ENCODE measurements at regions not wholly inside any gene's neighbourhood (a gene's known extent, or its start where the extent isn't known, plus 50 kb on each side); places are given as distances from the start of the nearest gene placed in this dataset.
"Not testable (repeated sequence)": the region's sequence is repeated elsewhere in the genome, so short reads cannot be mapped to it uniquely, and the experiment has no call there.

DNA sequence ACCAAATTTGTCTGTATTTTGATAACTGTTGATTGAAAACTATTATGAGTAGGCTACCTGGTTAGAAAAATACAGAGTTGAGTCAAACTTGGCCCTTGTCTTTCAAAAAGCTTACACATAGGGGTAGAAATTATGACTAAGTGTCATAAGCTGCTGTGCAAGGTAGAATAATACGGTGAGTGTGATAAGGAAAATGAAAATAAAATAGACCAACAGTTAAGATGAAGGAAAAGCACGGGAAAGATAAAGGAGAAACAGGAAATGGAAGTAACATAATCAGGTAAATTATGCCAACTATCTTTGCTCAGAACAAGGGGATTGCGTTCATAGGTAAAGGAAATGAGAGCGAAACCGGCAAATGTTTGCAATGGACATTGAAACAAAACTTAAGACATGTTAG is 302.5 kb downstream of the PCDH7 start:
- no peak for DNase-seq

DNA sequence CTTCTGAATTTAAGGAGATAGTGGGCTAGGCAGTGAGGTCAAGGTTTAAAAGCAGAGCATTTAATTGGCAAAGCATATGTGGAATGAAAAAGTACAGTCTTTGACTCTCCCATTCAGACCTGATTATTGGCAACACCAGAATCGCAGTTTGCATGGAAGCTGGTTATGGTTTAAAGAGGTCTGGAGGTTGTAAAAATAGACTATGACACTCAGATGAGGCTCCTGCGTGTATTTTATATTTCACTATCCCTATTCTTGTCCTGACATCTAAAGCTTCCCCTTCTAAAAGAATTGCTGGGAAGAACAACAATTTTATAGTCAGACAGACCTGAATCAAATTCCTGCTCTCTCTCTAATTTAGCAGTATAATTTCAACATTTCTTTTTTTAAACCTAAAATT is 302.9 kb downstream of the PCDH7 start:
- DNase-seq = no peak

DNA sequence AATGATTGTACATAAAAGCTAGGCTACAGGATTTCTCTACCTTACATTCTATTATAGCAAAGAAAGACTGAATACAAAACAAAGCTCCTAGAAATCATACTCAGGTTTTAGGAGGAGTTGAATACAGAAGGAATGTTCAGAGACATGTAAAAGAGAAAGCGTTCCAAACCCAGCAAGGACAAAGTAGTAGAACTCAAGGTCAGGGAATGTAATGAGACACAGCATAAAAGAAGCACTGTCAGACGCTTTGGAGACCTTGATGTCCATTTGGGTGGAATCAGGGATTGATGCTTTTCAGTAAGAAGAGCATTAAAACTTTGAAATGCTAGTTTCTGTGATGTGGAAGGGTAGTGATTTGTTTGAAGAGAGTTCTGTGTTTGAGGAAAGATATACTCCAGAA is 303.6 kb downstream of the PCDH7 start:
- DNase-seq = no peak

- DNase-seq = not testable (repeated sequence)
These were observed 304.6 kb downstream of the PCDH7 start for GRCh38 chr4:31024781-31025180.

DNA sequence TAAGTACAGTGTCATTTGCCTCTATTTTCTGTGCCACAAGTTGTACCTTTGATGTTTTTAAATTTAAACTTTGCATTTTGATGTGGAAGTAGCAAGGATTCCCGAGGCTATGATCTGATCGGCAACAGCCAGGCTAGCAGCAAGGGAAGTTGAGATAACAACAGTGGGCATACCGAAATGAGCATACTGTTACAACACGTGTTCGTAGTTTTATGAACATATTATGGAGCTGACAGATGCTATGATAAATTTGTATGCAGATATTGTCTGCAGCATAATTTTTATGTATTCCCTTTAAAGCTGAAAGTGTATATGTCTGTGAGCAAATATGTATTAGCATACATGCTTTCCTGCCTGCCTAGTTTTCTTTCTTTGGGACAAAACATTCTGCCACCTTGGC is 306.1 kb downstream of the PCDH7 start:
- no peak for DNase-seq

GRCh38 chr4:31034550-31034949 is 314.4 kb downstream of the PCDH7 start:
- DNase-seq = no peak

- no peak for DNase-seq
These were observed 315.6 kb downstream of the PCDH7 start for GRCh38 chr4:31035761-31036160.

DNA sequence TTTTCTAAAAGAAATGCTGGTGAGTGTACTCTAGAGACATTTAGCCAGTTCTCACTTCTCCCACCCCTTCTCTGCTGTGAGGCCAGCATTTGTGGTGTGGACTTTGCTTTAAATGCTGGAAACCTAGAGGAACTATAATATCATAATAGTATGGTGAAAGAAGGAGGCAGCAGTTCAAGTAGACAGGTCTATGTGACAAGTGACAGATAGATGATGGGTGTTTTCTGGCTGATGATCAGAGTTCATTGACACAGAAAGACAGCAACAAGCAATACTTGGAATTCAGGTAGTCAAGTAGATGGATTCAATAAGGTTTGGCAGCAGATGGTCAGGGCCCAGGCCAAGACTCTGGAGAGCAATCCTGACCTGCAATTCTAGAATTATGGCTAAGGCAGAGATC is 317.5 kb downstream of the PCDH7 start:
- no peak for DNase-seq

DNA sequence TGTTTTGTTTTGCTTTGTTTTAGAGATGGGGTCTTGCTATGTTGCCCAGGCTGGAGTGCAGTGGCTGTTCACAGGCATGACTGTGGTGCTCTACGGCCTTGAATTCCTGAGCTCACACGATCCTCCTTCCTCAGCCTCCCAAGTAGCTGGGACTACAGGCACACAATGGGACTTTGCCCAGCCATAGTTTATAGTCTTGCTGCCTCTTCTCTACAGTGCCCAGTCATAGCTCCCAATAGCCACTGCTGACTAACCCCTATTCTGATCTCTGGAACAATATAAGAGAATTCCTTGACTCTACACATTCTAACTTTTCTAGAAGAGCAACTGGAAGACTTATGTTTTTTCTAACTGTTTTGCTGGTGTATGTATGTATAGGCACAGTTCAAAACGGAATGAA is 319.2 kb downstream of the PCDH7 start:
- no peak for DNase-seq

DNA sequence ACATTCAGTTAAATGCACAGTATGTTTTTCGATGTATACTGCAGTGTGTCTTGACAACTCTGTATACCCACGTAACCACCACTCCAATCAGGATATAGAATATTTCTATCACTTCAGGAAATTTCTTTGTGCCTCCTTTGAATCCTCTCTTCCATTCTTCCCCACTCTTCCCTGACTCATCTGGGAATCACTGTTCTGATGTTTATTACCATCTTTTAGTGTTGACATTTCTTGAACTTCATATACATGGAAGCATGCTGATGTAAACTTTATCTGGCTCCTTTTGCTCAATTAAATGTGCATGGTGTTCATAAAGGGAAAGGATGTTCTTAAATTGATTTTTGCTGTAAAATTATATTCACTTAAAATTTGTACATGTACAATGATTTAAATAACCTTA is 319.9 kb downstream of the PCDH7 start:
- DNase-seq = no peak

DNA sequence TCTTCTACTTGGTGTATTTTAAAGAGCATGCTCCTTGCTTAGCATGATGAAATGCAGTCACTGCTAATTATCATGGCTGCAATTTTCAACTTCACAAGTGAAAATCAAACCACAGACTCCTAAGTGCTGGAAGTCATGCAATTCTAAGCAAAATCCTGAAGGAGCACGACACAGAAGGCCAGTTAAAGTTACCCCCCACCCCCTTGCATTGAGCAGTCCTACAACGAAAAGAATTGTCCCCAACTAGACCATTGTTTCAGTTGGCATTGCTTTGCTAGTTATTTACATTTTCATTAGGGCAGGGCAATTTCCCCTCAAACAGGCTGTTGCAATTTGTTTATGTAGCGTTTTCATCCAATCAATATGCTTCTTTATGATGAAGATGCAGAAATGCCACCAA is 321.2 kb downstream of the PCDH7 start:
- DNase-seq = no peak

- DNase-seq = no peak
These were observed 321.7 kb downstream of the PCDH7 start for GRCh38 chr4:31041853-31042252.

GRCh38 chr4:31043382-31044062 is 323.4 kb downstream of the PCDH7 start:
- DNase-seq = no peak

GRCh38 chr4:31045151-31045550 is 325.0 kb downstream of the PCDH7 start:
- no peak for DNase-seq

DNA sequence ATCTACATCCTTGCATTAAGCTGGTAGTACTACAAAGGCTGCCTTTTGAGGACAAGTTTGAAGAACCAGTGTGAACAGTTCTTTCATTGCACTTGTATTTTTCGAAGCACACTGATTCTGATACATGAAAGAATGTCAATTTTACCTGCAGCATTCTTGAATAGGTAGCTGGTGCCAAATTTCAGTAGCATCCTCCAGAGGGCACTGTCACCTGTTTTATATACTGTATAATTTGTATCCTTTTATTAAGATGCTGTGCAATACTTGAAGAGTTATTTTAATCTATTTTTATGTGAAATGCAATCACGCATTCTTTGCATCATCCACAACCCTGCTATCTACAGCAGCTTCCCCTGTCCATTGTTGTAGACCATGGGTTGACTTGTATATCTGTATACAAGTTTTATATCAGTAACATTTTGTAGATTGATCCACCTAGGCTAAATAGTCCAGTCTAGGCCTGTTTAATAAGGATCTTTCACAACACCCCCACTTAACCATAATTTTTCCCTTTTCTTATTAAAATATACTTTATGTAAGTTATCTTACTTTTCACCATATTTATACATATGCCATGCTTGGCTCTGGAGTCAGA is 325.7 kb downstream of the PCDH7 start:
- peak; percentile 4 for DNase-seq

GRCh38 chr4:31051151-31051550 is 331.0 kb downstream of the PCDH7 start:
- no peak for DNase-seq

DNA sequence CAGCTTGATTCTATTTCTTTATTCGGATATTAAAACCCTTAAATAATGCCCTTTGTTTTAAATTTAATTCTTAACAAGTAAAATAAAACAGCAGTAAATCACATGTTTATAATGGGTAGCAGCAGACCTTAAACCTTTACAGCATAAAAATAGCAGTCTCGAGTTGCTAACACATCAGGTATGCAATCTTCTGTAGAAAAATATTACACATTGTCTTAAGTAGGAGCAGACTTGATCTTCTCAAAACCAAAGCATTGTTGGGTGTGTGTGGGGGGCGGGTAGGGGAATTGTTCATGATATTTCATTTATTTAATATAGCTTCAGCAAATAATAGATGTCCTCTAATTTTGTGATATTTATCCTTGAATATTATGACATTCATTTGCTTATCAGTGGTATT is 331.4 kb downstream of the PCDH7 start:
- no peak for DNase-seq

- no peak for DNase-seq
These were observed 332.4 kb downstream of the PCDH7 start for GRCh38 chr4:31052519-31052918.

- no peak for DNase-seq
These were observed 333.3 kb downstream of the PCDH7 start for GRCh38 chr4:31053451-31053850.

- no peak for DNase-seq
These were observed 334.1 kb downstream of the PCDH7 start for GRCh38 chr4:31054295-31054694.

- DNase-seq = no peak
These were observed 338.5 kb downstream of the PCDH7 start for GRCh38 chr4:31058656-31059055.

DNA sequence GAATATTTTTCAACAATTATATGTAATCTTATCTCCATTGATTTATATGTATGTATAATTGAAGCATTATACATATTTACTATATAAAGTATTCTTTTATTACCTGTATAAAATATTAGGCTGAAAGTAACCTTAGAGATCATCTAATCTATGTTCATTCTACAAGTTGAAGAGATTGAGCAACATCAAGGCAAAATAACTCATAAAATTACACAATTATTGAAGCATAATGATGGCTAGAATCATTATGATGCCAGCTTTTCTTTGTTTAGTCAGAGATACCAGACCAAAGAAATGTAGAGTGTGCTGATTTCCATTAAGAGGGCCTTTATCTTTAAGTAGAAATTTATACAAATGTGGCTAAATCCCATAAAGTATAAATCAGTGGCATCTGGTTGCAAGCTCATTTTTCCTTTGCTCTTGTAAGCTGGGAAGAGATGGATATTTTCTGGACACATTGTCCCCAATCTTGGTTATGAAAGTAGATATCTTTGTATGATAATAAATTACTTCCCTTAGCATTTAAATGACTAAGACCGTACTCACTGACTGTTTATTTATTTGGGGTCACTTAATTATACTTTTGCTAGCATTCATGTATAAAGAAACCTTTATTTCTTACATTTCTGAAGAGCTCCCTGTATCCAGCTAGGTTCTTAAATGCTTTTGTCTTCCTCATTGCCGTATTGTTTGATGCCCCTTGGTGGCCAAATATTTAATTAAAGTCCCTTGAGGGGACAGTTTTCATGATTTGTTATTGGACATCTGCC is 339.8 kb downstream of the PCDH7 start:
- DNase-seq = no peak

GRCh38 chr4:31065086-31065485 is 344.9 kb downstream of the PCDH7 start:
- no peak for DNase-seq

Data from activated CD4-positive, alpha-beta T cell treated with anti-CD3 and anti-CD28 coated beads, Interleukin-10, Interleukin-2, amounts not matched to agents 100 ng/mL and 50 ng/mL, durations not matched to agents 16 hours and 8 hours (primary cell).